Brain microvascular endothelial cell (primary cell): ENCODE measurements at regions not wholly inside any gene's neighbourhood (a gene's known extent, or its start where the extent isn't known, plus 50 kb on each side); places are given as distances from the start of the nearest gene placed in this dataset.
"Not testable (repeated sequence)": the region's sequence is repeated elsewhere in the genome, so short reads cannot be mapped to it uniquely, and the experiment has no call there.

Source experiments
- DNase-seq: peaks from one replicate; pipeline ENCODE4 v3.0.0-alpha.2; 2020
- H3K27ac ChIP-seq: fragments of 250-450 bp; sonication (Bioruptor Pico); 2 replicates; pipeline ENCODE4 v1.5.1; 2020; ENCODE audit warnings: mild to moderate bottlenecking, moderate library complexity
- H3K27me3 ChIP-seq: fragments of 250-450 bp; sonication (Bioruptor Pico); replicated peaks from 2 replicates; pipeline ENCODE4 v1.5.1; 2020; ENCODE audit warnings: mild to moderate bottlenecking
- H3K36me3 ChIP-seq: fragments of 250-450 bp; sonication (Bioruptor Pico); replicated peaks from 2 replicates; pipeline ENCODE4 v1.5.1; 2020; ENCODE audit warnings: mild to moderate bottlenecking
- H3K4me3 ChIP-seq: 2 replicates; pipeline ENCODE4 v1.5.1; 2011; ENCODE audit warnings: low read depth, mild to moderate bottlenecking, control low read depth, low read length, moderate library complexity
- CTCF ChIP-seq: IDR thresholded peaks from 2 replicates; pipeline ENCODE4 v1.5.1; 2011; ENCODE audit warnings: low read depth, mild to moderate bottlenecking, moderate library complexity, low read length, control low read depth, inconsistent platforms; ENCODE audit errors: missing control alignments
- in situ Hi-C: cut with HindIII; loops from 2 replicates; pipeline ENCODE4 v1.10.0; 2017; ENCODE audit warnings: low sequenced_read_pairs, low pct_ligation_motif_present

DNA sequence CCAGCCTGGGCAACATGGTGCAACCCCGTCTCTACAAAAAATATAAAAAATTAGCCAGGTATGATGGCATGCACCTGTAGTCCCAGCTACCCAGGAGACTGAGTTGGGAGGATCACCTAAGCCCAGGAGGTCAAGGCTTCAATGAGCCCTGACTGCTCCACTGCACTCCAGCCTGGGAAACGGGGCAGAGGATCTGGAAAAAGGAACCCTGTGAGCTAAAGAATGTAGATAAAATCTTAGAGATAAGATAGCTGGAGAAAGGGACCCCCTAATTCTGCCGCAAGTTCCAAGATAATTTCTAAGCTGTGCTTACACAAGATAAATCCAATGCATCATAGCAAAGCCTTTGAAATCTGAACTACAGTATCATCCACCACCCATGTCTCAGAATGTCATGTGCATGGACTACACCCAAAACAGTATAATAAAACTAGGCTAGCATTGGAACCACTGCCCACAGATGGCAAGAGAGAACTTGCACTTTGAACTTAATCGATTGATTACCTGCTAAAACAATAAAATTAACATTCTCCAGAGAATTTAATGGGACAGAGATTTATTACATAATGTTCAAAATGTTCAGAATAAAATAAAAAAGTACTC, 99.9 kb downstream of the TRIM42 start:
- no peak for TF ChIP-seq CTCF
- in situ Hi-C loops: no loop called here
- no peak overlapping the region for H3K4me3 ChIP-seq
- no peak for DNase-seq
- H3K27ac ChIP-seq: no peak overlapping the region
- H3K27me3 ChIP-seq: no peaks in the 10 kb centered on the region
- H3K36me3 ChIP-seq: no peaks in the 10 kb centered on the region

- DNase-seq: no peak
- no peak overlapping the region for H3K27ac ChIP-seq
- H3K4me3 ChIP-seq: no peak overlapping the region
- no peaks in the 10 kb centered on the region for H3K27me3 ChIP-seq
- no peaks in the 10 kb centered on the region for H3K36me3 ChIP-seq
- in situ Hi-C loops: no loop called here
- no peak for TF ChIP-seq CTCF
These were observed 113.5 kb downstream of the TRIM42 start for GRCh38 chr3:140791368-140791767.

DNA sequence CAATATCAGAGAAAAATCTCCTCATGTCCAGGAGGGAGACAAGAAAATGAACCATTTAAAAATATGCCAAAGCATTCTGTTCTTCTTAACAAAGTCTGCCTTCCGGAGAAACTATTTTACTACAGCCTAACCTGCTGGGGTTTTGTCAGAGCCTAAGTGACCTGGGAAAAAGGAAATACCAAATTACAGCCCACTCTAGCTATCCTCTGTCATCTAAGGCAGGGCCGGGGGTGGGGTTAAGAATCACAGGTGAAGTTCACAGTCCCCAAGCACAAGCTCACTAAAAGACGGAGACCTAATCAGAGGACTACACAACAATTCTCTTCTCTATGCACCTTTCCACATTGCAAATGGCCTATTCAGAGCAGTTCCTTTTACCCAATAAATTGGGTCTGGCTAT, 116.6 kb downstream of the TRIM42 start:
- no peak for TF ChIP-seq CTCF
- no peak for DNase-seq
- Histone ChIP-seq H3K4me3 (no peak overlapping the region), H3K36me3 (no peaks in the 10 kb centered on the region), H3K27me3 (no peaks in the 10 kb centered on the region), H3K27ac (no peak overlapping the region)
- in situ Hi-C loops: no loop called here

GRCh38 chr3:140802898-140803297, 125.0 kb downstream of the TRIM42 start:
- H3K36me3 ChIP-seq, in situ Hi-C loops, H3K27me3 ChIP-seq: not testable (repeated sequence)

DNA sequence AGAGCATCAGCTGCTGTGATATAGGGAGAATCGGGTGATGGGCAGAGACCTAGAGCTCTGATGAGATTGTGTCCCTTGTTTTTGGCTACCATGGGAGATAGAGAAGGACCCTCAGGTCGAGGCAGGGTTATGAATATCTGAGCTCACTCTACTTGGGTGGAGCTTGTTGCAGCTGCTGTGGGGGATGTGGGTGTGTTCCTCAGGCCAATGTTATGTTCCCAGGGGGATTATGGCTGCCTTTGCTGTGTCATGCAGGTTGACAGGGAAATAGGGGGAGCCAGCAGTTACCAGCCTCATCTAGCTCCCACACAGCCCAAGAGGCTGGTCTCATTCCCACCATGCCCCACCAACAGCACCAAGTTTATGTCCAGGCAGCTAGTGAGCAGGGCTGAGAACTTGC, 131.5 kb downstream of the TRIM42 start:
- Histone ChIP-seq H3K27me3 (no peaks in the 10 kb centered on the region), H3K4me3 (no peak overlapping the region), H3K36me3 (no peaks in the 10 kb centered on the region), H3K27ac (no peak overlapping the region)
- DNase-seq: no peak
- no peak for TF ChIP-seq CTCF
- in situ Hi-C loops: no loop called here

More at GRCh38 chr3:140802898-140803297, 125.0 kb downstream of the TRIM42 start:
- not testable (repeated sequence) for H3K4me3 ChIP-seq, H3K27ac ChIP-seq, DNase-seq

GRCh38 chr3:140816372-140817195, 125.1 kb upstream of the SLC25A36 start:
- DNase-seq: no peak
- TF ChIP-seq CTCF: no peak
- in situ Hi-C loops: no loop called here

More at GRCh38 chr3:140816372-140817195, 125.1 kb upstream of the SLC25A36 start:
- Histone ChIP-seq H3K27me3 (no peaks in the 10 kb centered on the region), H3K4me3 (no peak overlapping the region), H3K36me3 (no peaks in the 10 kb centered on the region), H3K27ac (no peak overlapping the region)
